ENCODE measurements at regions not wholly inside any gene's neighbourhood (a gene's known extent, or its start where the extent isn't known, plus 50 kb on each side); places are given as distances from the start of the nearest gene placed in this dataset.

- H2BK120ac ChIP-seq (replicated peaks; ENCODE audit: low read depth, low read length) = peak overlapping the region; percentile 69
- H3K23ac ChIP-seq (ENCODE audit: insufficient read length) = no peak overlapping the region
- no peak overlapping the region for H2BK15ac ChIP-seq (ENCODE audit: low read length)
- ChIA-PET CTCF (ENCODE audit: partially characterized antibody) (interaction anchor here (0.6 to 1.2 kb wide), 2 partner anchors 36 to 242 kb away, joined by 3 to 6 read pairs; no protein-coding TSS in a partner anchor), POLR2A (ENCODE audit: partially characterized antibody) (interaction anchor here (1.8 kb wide), 1 partner anchor 8 kb away, joined by 4 read pairs; no protein-coding TSS in a partner anchor)
- H4K8ac ChIP-seq (ENCODE audit: extremely low read depth, insufficient read depth, low read length) = no peak overlapping the region
- H3K27me3 ChIP-seq (replicated peaks in 1 of 4; ENCODE audit: control insufficient read depth in 3 of 4, extremely low read depth in 1 of 4, insufficient read depth in 3 of 4, low read length in 3 of 4) = no peaks in the 10 kb centered on the region
- H3K4me1 ChIP-seq (replicated peaks in 1 of 4; ENCODE audit: control insufficient read depth in 3 of 4, insufficient read depth in 4 of 4, low read length in 3 of 4) = peaks cover 0 to 17% (median 5%) of the 10 kb centered on the region in 4 experiments; a peak in 4 of 7 replicates
- H4K5ac ChIP-seq (ENCODE audit: insufficient read length, low read depth, low read length) = no peak overlapping the region
- H3K9ac ChIP-seq (replicated peaks in 1 of 4; ENCODE audit: extremely low read depth in 1 of 4, low read depth in 3 of 4, low read length in 3 of 4) = no peak overlapping the region
- H4K91ac ChIP-seq (replicated peaks; ENCODE audit: insufficient read length, low read length) = peak overlapping the region; percentile 84
- H4K20me1 ChIP-seq (replicated peaks in 1 of 2; ENCODE audit: control insufficient read depth in 1 of 2, insufficient read depth in 2 of 2, low read length in 2 of 2) = no peaks in the 10 kb centered on the region
- TF ChIP-seq CEBPB (IDR thresholded peaks at IDR 0.05; ENCODE audit: low read depth, low read length) = no peak
- no peak overlapping the region for H2AFZ ChIP-seq (ENCODE audit: low read length)
- no peaks in the 10 kb centered on the region for H3K79me1 ChIP-seq (ENCODE audit: low read depth, low read length)
- no peak overlapping the region for H2BK12ac ChIP-seq (ENCODE audit: low read depth, low read length)
- no peaks in the 10 kb centered on the region for H3K79me2 ChIP-seq (ENCODE audit: control insufficient read depth in 1 of 2, insufficient read depth in 2 of 2, low read length in 2 of 2)
- no peak overlapping the region; the same call in 1 of the 2 replicates for H2BK5ac ChIP-seq (ENCODE audit: low read depth, low read length)
- H3K4ac ChIP-seq (replicated peaks; ENCODE audit: insufficient read length, low read depth, low read length) = no peak overlapping the region
- FAIRE-seq = no peak
- DNase-seq (ENCODE audit: low read depth in 1 of 2, low spot score in 2 of 2) = no peak
- H3K36me3 ChIP-seq (ENCODE audit: control insufficient read depth in 2 of 4, insufficient read depth in 4 of 4, low read length in 3 of 4) = no peaks in the 10 kb centered on the region
- H3K9me3 ChIP-seq (ENCODE audit: insufficient read depth in 2 of 2, low read depth in 1 of 2, low read length in 1 of 2) = no peaks in the 10 kb centered on the region
- 32% methylated on average over 4 of the region's 4 CpGs; no CpG with 5 or more reads in 1 of the 2 experiments for WGBS, 2 experiments (ENCODE audit: extremely low coverage in 1 of 2, insufficient coverage in 1 of 2, insufficient read length in 1 of 2, insufficient replicate concordance in 2 of 2, low coverage in 1 of 2, low lambda C conversion rate in 2 of 2, missing lambda C conversion rate in 1 of 2)
- H3K14ac ChIP-seq (ENCODE audit: insufficient read length) = no peak overlapping the region
- no peak overlapping the region for H3K56ac ChIP-seq (replicated peaks; ENCODE audit: insufficient read length, low read depth, low read length)
- H2BK20ac ChIP-seq (ENCODE audit: low read length) = peak overlapping the region; percentile 8; the same call in 1 of the 2 replicates
- no peak overlapping the region; a peak in 1 of 8 replicates for H3K4me3 ChIP-seq (ENCODE audit: extremely low read depth in 1 of 4, insufficient read depth in 2 of 4, low read depth in 3 of 4, low read length in 4 of 4)
- no peak overlapping the region for H3K27ac ChIP-seq (ENCODE audit: low read depth, low read length)
- no peak overlapping the region for H2AK5ac ChIP-seq (ENCODE audit: low read depth, low read length)
- H3K18ac ChIP-seq (ENCODE audit: extremely low read depth, low read length) = no peak overlapping the region
- peak overlapping the region in 1 of 2 experiments; percentile 43; a peak in 3 of 4 replicates for H3K4me2 ChIP-seq (ENCODE audit: insufficient read depth in 1 of 2, low read depth in 2 of 2, low read length in 2 of 2)
- no peaks in the 10 kb centered on the region for H3K23me2 ChIP-seq (ENCODE audit: low read depth, low read length)
Observed at GRCh38 chr2:39487398-39488250, 50.5 kb upstream of the MAP4K3 start.

All from H1 (cell line).